SJCRH30 (cell line): ENCODE measurements at regions not wholly inside any gene's neighbourhood (a gene's known extent, or its start where the extent isn't known, plus 50 kb on each side); places are given as distances from the start of the nearest gene placed in this dataset.
A peak's percentile ranks its signal among the peaks of the same experiment; 100 is the strongest.

Source experiments
- DNase-seq, 2 experiments: peaks; one replicate each; pipeline ENCODE4 v3.0.0-alpha.2; 2015 to 2020
- H3K27ac ChIP-seq: fragments of 250-450 bp; sonication (Bioruptor Pico); 2 replicates; pipeline ENCODE4 v1.5.1; 2020; ENCODE audit warnings: mild to moderate bottlenecking, moderate library complexity
- H3K27me3 ChIP-seq: fragments of 250-450 bp; sonication (Bioruptor Pico); 2 replicates; pipeline ENCODE4 v1.5.1; 2020; ENCODE audit warnings: mild to moderate bottlenecking, moderate library complexity
- H3K36me3 ChIP-seq: fragments of 250-450 bp; sonication (Bioruptor Pico); 2 replicates; pipeline ENCODE4 v1.5.1; 2020; ENCODE audit warnings: mild to moderate bottlenecking, moderate library complexity
- H3K4me1 ChIP-seq: fragments of 250-450 bp; sonication (Bioruptor Pico); 2 replicates; pipeline ENCODE4 v1.5.1; 2020; ENCODE audit warnings: mild to moderate bottlenecking, moderate library complexity
- H3K4me3 ChIP-seq: fragments of 250-450 bp; sonication (Bioruptor Pico); 2 replicates; pipeline ENCODE4 v1.5.1; 2020; ENCODE audit warnings: mild to moderate bottlenecking, moderate library complexity
- H3K9me3 ChIP-seq: fragments of 250-450 bp; sonication (Bioruptor Pico); replicated peaks from 2 replicates; pipeline ENCODE4 v1.5.1; 2020; ENCODE audit warnings: mild to moderate bottlenecking, moderate library complexity

GRCh38 chr13:56773148-56773547, 367.6 kb upstream of the PRR20A start:
- no peak for DNase-seq
- Histone ChIP-seq H3K9me3 (no peaks in the 10 kb centered on the region), H3K27me3 (no peaks in the 10 kb centered on the region), H3K27ac (no peak overlapping the region), H3K4me3 (no peak overlapping the region), H3K4me1 (no peaks in the 10 kb centered on the region), H3K36me3 (no peaks in the 10 kb centered on the region)

GRCh38 chr13:56789527-56789926, 351.2 kb upstream of the PRR20A start:
- Histone ChIP-seq H3K27ac (no peak overlapping the region), H3K4me3 (no peak overlapping the region), H3K4me1 (no peaks in the 10 kb centered on the region), H3K9me3 (no peaks in the 10 kb centered on the region), H3K36me3 (no peaks in the 10 kb centered on the region), H3K27me3 (no peaks in the 10 kb centered on the region)
- DNase-seq, result no peak

GRCh38 chr13:56837161-56837560, 303.6 kb upstream of the PRR20A start:
- no peaks in the 10 kb centered on the region for H3K27me3 ChIP-seq
- no peaks in the 10 kb centered on the region for H3K36me3 ChIP-seq
- no peak overlapping the region for H3K4me3 ChIP-seq
- no peaks in the 10 kb centered on the region for H3K4me1 ChIP-seq
- H3K9me3 ChIP-seq, result no peaks in the 10 kb centered on the region
- H3K27ac ChIP-seq, result no peak overlapping the region
- DNase-seq, result no peak

- H3K4me1 ChIP-seq, result no peaks in the 10 kb centered on the region
- H3K9me3 ChIP-seq, result no peaks in the 10 kb centered on the region
- no peaks in the 10 kb centered on the region for H3K36me3 ChIP-seq
- DNase-seq, result no peak
- no peak overlapping the region for H3K27ac ChIP-seq
- no peaks in the 10 kb centered on the region for H3K27me3 ChIP-seq
- H3K4me3 ChIP-seq, result no peak overlapping the region
Measured at GRCh38 chr13:56850852-56851251, 289.9 kb upstream of the PRR20A start.

GRCh38 chr13:56861476-56861875, 279.2 kb upstream of the PRR20A start:
- Histone ChIP-seq H3K27ac (no peak overlapping the region), H3K9me3 (no peaks in the 10 kb centered on the region), H3K4me1 (no peaks in the 10 kb centered on the region), H3K4me3 (no peak overlapping the region), H3K27me3 (no peaks in the 10 kb centered on the region), H3K36me3 (no peaks in the 10 kb centered on the region)
- no peak for DNase-seq

- no peak overlapping the region for H3K4me3 ChIP-seq
- H3K9me3 ChIP-seq, result no peaks in the 10 kb centered on the region
- no peak overlapping the region for H3K27ac ChIP-seq
- no peaks in the 10 kb centered on the region for H3K4me1 ChIP-seq
- DNase-seq, result no peak
- H3K27me3 ChIP-seq, result no peaks in the 10 kb centered on the region
- no peaks in the 10 kb centered on the region for H3K36me3 ChIP-seq
Measured at GRCh38 chr13:56864451-56864850, 276.3 kb upstream of the PRR20A start.

GRCh38 chr13:56865416-56865815, 275.3 kb upstream of the PRR20A start:
- H3K9me3 ChIP-seq, result no peaks in the 10 kb centered on the region
- H3K27ac ChIP-seq, result no peak overlapping the region
- DNase-seq, result no peak
- no peaks in the 10 kb centered on the region for H3K27me3 ChIP-seq
- no peaks in the 10 kb centered on the region for H3K4me1 ChIP-seq
- no peaks in the 10 kb centered on the region for H3K36me3 ChIP-seq
- no peak overlapping the region for H3K4me3 ChIP-seq

- H3K27ac ChIP-seq, result no peak overlapping the region
- DNase-seq, result no peak
- H3K4me1 ChIP-seq, result no peaks in the 10 kb centered on the region
- no peaks in the 10 kb centered on the region for H3K27me3 ChIP-seq
- H3K4me3 ChIP-seq, result no peak overlapping the region
- H3K36me3 ChIP-seq, result no peaks in the 10 kb centered on the region
- H3K9me3 ChIP-seq, result no peaks in the 10 kb centered on the region
Measured at GRCh38 chr13:56869671-56870070, 271.0 kb upstream of the PRR20A start.

GRCh38 chr13:56886398-56886797, 254.3 kb upstream of the PRR20A start:
- Histone ChIP-seq H3K4me3 (no peak overlapping the region), H3K4me1 (no peaks in the 10 kb centered on the region), H3K27ac (no peak overlapping the region), H3K27me3 (no peaks in the 10 kb centered on the region), H3K9me3 (no peaks in the 10 kb centered on the region), H3K36me3 (no peaks in the 10 kb centered on the region)
- no peak for DNase-seq

- DNase-seq, result no peak
- H3K27me3 ChIP-seq, result no peaks in the 10 kb centered on the region
- no peak overlapping the region for H3K27ac ChIP-seq
- no peaks in the 10 kb centered on the region for H3K9me3 ChIP-seq
- no peak overlapping the region for H3K4me3 ChIP-seq
- H3K36me3 ChIP-seq, result no peaks in the 10 kb centered on the region
- H3K4me1 ChIP-seq, result peaks cover 3% of the 10 kb centered on the region
Measured at GRCh38 chr13:56888455-56888854, 252.3 kb upstream of the PRR20A start.

GRCh38 chr13:56893843-56894242, 246.9 kb upstream of the PRR20A start:
- Histone ChIP-seq H3K4me1 (peaks cover 6% of the 10 kb centered on the region), H3K27ac (peak overlapping the region; percentile 54), H3K9me3 (no peaks in the 10 kb centered on the region), H3K4me3 (no peak overlapping the region), H3K36me3 (no peaks in the 10 kb centered on the region), H3K27me3 (no peaks in the 10 kb centered on the region)
- DNase-seq, result no peak

- Histone ChIP-seq H3K4me1 (no peaks in the 10 kb centered on the region), H3K4me3 (no peak overlapping the region), H3K27ac (no peak overlapping the region), H3K36me3 (no peaks in the 10 kb centered on the region), H3K9me3 (no peaks in the 10 kb centered on the region), H3K27me3 (no peaks in the 10 kb centered on the region)
- no peak for DNase-seq
Measured at GRCh38 chr13:56900549-56901279, 240.0 kb upstream of the PRR20A start.

GRCh38 chr13:56902276-56902675, 238.4 kb upstream of the PRR20A start:
- H3K36me3 ChIP-seq, result no peaks in the 10 kb centered on the region
- no peaks in the 10 kb centered on the region for H3K4me1 ChIP-seq
- H3K4me3 ChIP-seq, result no peak overlapping the region
- H3K9me3 ChIP-seq, result no peaks in the 10 kb centered on the region
- H3K27ac ChIP-seq, result no peak overlapping the region
- DNase-seq, result no peak
- no peaks in the 10 kb centered on the region for H3K27me3 ChIP-seq

GRCh38 chr13:56903710-56904282, 236.9 kb upstream of the PRR20A start:
- no peak overlapping the region for H3K4me3 ChIP-seq
- DNase-seq, result no peak
- no peaks in the 10 kb centered on the region for H3K9me3 ChIP-seq
- no peaks in the 10 kb centered on the region for H3K27me3 ChIP-seq
- no peaks in the 10 kb centered on the region for H3K4me1 ChIP-seq
- no peak overlapping the region for H3K27ac ChIP-seq
- no peaks in the 10 kb centered on the region for H3K36me3 ChIP-seq

GRCh38 chr13:56906909-56907308, 233.8 kb upstream of the PRR20A start:
- H3K36me3 ChIP-seq, result no peaks in the 10 kb centered on the region
- no peaks in the 10 kb centered on the region for H3K9me3 ChIP-seq
- H3K27me3 ChIP-seq, result no peaks in the 10 kb centered on the region; the same call in 1 of the 2 replicates
- DNase-seq, result no peak
- H3K4me1 ChIP-seq, result no peaks in the 10 kb centered on the region
- H3K4me3 ChIP-seq, result no peak overlapping the region
- H3K27ac ChIP-seq, result no peak overlapping the region

- H3K4me1 ChIP-seq, result no peaks in the 10 kb centered on the region
- no peak overlapping the region for H3K27ac ChIP-seq
- no peaks in the 10 kb centered on the region for H3K9me3 ChIP-seq
- H3K4me3 ChIP-seq, result no peak overlapping the region
- no peaks in the 10 kb centered on the region; the same call in 1 of the 2 replicates for H3K27me3 ChIP-seq
- no peak for DNase-seq
- no peaks in the 10 kb centered on the region for H3K36me3 ChIP-seq
Measured at GRCh38 chr13:56907766-56908165, 233.0 kb upstream of the PRR20A start.
